Brain microvascular endothelial cell (primary cell): ENCODE measurements at regions not wholly inside any gene's neighbourhood (a gene's known extent, or its start where the extent isn't known, plus 50 kb on each side); places are given as distances from the start of the nearest gene placed in this dataset.

Experiments
- DNase-seq: peaks from one replicate; pipeline ENCODE4 v3.0.0-alpha.2; 2020
- H3K27ac ChIP-seq: fragments of 250-450 bp; sonication (Bioruptor Pico); 2 replicates; pipeline ENCODE4 v1.5.1; 2020; ENCODE audit warnings: mild to moderate bottlenecking, moderate library complexity
- H3K27me3 ChIP-seq: fragments of 250-450 bp; sonication (Bioruptor Pico); replicated peaks from 2 replicates; pipeline ENCODE4 v1.5.1; 2020; ENCODE audit warnings: mild to moderate bottlenecking
- H3K36me3 ChIP-seq: fragments of 250-450 bp; sonication (Bioruptor Pico); replicated peaks from 2 replicates; pipeline ENCODE4 v1.5.1; 2020; ENCODE audit warnings: mild to moderate bottlenecking
- H3K4me3 ChIP-seq: 2 replicates; pipeline ENCODE4 v1.5.1; 2011; ENCODE audit warnings: low read depth, mild to moderate bottlenecking, control low read depth, low read length, moderate library complexity
- CTCF ChIP-seq: IDR thresholded peaks from 2 replicates; pipeline ENCODE4 v1.5.1; 2011; ENCODE audit warnings: low read depth, mild to moderate bottlenecking, moderate library complexity, low read length, control low read depth, inconsistent platforms; ENCODE audit errors: missing control alignments
- in situ Hi-C: cut with HindIII; loops from 2 replicates; pipeline ENCODE4 v1.10.0; 2017; ENCODE audit warnings: low sequenced_read_pairs, low pct_ligation_motif_present

GRCh38 chr3:147672436-147672835 lies 263.3 kb downstream of the ZIC1 start:
- no peaks in the 10 kb centered on the region for H3K27me3 ChIP-seq
- H3K27ac ChIP-seq = no peak overlapping the region
- in situ Hi-C loops = no loop called here
- H3K4me3 ChIP-seq = no peak overlapping the region
- no peaks in the 10 kb centered on the region for H3K36me3 ChIP-seq
- no peak for TF ChIP-seq CTCF
- no peak for DNase-seq

- Histone ChIP-seq H3K36me3 (no peaks in the 10 kb centered on the region), H3K4me3 (no peak overlapping the region), H3K27me3 (no peaks in the 10 kb centered on the region), H3K27ac (no peak overlapping the region)
- in situ Hi-C loops = no loop called here
- DNase-seq = no peak
- TF ChIP-seq CTCF = no peak
Measured at GRCh38 chr3:147675761-147676160, 266.6 kb downstream of the ZIC1 start.

GRCh38 chr3:147680837-147681483 lies 271.8 kb downstream of the ZIC1 start:
- in situ Hi-C loops = no loop called here
- DNase-seq = peak; percentile 7
- no peak for TF ChIP-seq CTCF
- no peaks in the 10 kb centered on the region for H3K27me3 ChIP-seq
- H3K4me3 ChIP-seq = no peak overlapping the region
- H3K27ac ChIP-seq = no peak overlapping the region
- no peaks in the 10 kb centered on the region for H3K36me3 ChIP-seq

GRCh38 chr3:147688868-147689267 lies 279.7 kb downstream of the ZIC1 start:
- H3K4me3 ChIP-seq = no peak overlapping the region
- no peak for TF ChIP-seq CTCF
- no peaks in the 10 kb centered on the region for H3K36me3 ChIP-seq
- no peak for DNase-seq
- in situ Hi-C loops = no loop called here
- no peak overlapping the region for H3K27ac ChIP-seq
- no peaks in the 10 kb centered on the region for H3K27me3 ChIP-seq

GRCh38 chr3:147699175-147699838 lies 290.1 kb downstream of the ZIC1 start:
- H3K36me3 ChIP-seq = no peaks in the 10 kb centered on the region
- in situ Hi-C loops = no loop called here
- no peak for TF ChIP-seq CTCF
- H3K27ac ChIP-seq = no peak overlapping the region
- DNase-seq = peak; percentile 5
- no peaks in the 10 kb centered on the region for H3K27me3 ChIP-seq
- no peak overlapping the region for H3K4me3 ChIP-seq
